SU-DHL-6 (cell line): ENCODE measurements at regions not wholly inside any gene's neighbourhood (a gene's known extent, or its start where the extent isn't known, plus 50 kb on each side); places are given as distances from the start of the nearest gene placed in this dataset.

ENCODE experiments used
- H2AFZ ChIP-seq: fragments of 200-600 bp; sonication (generic); 2 replicates; pipeline ENCODE4 v1.6.1; 2014; ENCODE audit warnings: low read depth, mild to moderate bottlenecking, moderate library complexity, mixed read lengths, antibody characterized with exemption, low read length; ENCODE audit not compliant: severe bottlenecking
- H3F3A ChIP-seq: fragments of 200-600 bp; shearing (Covaris generic); 2 replicates; pipeline ENCODE4 v1.6.0; 2016; ENCODE audit warnings: antibody characterized with exemption, mild to moderate bottlenecking; ENCODE audit not compliant: insufficient read depth
- H3K27ac ChIP-seq: fragments of 200-600 bp; sonication (generic); 2 replicates; pipeline ENCODE4 v1.5.1; 2016; ENCODE audit warnings: low read depth, mild to moderate bottlenecking, low read length, moderate library complexity, mixed read lengths
- H3K27me3 ChIP-seq: fragments of 200-600 bp; sonication (generic), shearing (Covaris generic); 2 replicates; pipeline ENCODE4 v1.6.0; 2014; ENCODE audit warnings: mild to moderate bottlenecking, low read length
- H3K36me3 ChIP-seq: fragments of 200-600 bp; sonication (generic); 2 replicates; pipeline ENCODE4 v1.6.1; 2014; ENCODE audit warnings: mild to moderate bottlenecking, low read length, mixed read lengths
- H3K4me2 ChIP-seq: fragments of 300-600, 200-600 bp; shearing (Covaris generic), sonication (generic); 2 replicates; pipeline ENCODE4 v1.6.0; 2014; ENCODE audit warnings: low read length, low read depth, mild to moderate bottlenecking; ENCODE audit not compliant: poor library complexity, severe bottlenecking
- H3K4me3 ChIP-seq: fragments of 200-600 bp; sonication (generic); 2 replicates; pipeline ENCODE4 v1.5.1; 2014; ENCODE audit warnings: antibody characterized with exemption, low read length, mild to moderate bottlenecking, mixed read lengths; ENCODE audit not compliant: insufficient read depth, poor library complexity, severe bottlenecking
- H3K79me2 ChIP-seq: fragments of 200-600 bp; sonication (generic); 2 replicates; pipeline ENCODE4 v1.6.1; 2014; ENCODE audit warnings: mild to moderate bottlenecking, low read length, moderate library complexity; ENCODE audit not compliant: insufficient read depth
- H3K9ac ChIP-seq: fragments of 200-600 bp; sonication (generic); 2 replicates; pipeline ENCODE4 v1.7.0; 2014; ENCODE audit warnings: mild to moderate bottlenecking, low read length
- H3K9me2 ChIP-seq: fragments of 200-600 bp; sonication (generic); replicated peaks from 2 replicates; pipeline ENCODE4 v1.6.1; 2014; ENCODE audit warnings: low read length; ENCODE audit not compliant: insufficient read depth
- H3K9me3 ChIP-seq: fragments of 200-600 bp; sonication (generic); 2 replicates; pipeline ENCODE4 v1.6.1; 2014; ENCODE audit warnings: low read length, mixed read lengths; ENCODE audit not compliant: insufficient read depth
- H4K20me1 ChIP-seq: fragments of 200-600 bp; sonication (generic); 2 replicates; pipeline ENCODE4 v1.6.1; 2014; ENCODE audit warnings: low read depth, mild to moderate bottlenecking, antibody characterized with exemption, low read length, moderate library complexity, mixed read lengths
- EZH2phosphoT487 ChIP-seq: fragments of 200-600 bp; sonication (generic), shearing (Covaris generic); conservative IDR thresholded peaks from 2 replicates; pipeline ENCODE4 v1.6.1; 2018; ENCODE audit warnings: mild to moderate bottlenecking, antibody characterized with exemption, low read length, moderate library complexity, mixed read lengths
- TF ChIP-seq, protein P1 (sequence below): fragments of 200-600 bp; sonication (generic); IDR thresholded peaks from one replicate; pipeline ENCODE4 v1.5.1; 2017; ENCODE audit warnings: antibody characterized with exemption, mild to moderate bottlenecking, low read length, moderate library complexity; ENCODE audit not compliant: insufficient read depth, poor library complexity, severe bottlenecking

GRCh38 chr3:74349015-74349414 is 265.4 kb downstream of the CNTN3 start:
- no peak overlapping the region for H2AFZ ChIP-seq
- no peaks in the 10 kb centered on the region for H4K20me1 ChIP-seq
- no peak overlapping the region for H3K9ac ChIP-seq
- H3K4me3 ChIP-seq, result no peak overlapping the region
- H3K4me2 ChIP-seq, result no peak overlapping the region
- no peaks in the 10 kb centered on the region for H3K79me2 ChIP-seq
- no peak overlapping the region for H3K27ac ChIP-seq
- H3K9me3 ChIP-seq, result no peaks in the 10 kb centered on the region
- H3K9me2 ChIP-seq, result no peaks in the 10 kb centered on the region
- TF ChIP-seq, protein P1, sequence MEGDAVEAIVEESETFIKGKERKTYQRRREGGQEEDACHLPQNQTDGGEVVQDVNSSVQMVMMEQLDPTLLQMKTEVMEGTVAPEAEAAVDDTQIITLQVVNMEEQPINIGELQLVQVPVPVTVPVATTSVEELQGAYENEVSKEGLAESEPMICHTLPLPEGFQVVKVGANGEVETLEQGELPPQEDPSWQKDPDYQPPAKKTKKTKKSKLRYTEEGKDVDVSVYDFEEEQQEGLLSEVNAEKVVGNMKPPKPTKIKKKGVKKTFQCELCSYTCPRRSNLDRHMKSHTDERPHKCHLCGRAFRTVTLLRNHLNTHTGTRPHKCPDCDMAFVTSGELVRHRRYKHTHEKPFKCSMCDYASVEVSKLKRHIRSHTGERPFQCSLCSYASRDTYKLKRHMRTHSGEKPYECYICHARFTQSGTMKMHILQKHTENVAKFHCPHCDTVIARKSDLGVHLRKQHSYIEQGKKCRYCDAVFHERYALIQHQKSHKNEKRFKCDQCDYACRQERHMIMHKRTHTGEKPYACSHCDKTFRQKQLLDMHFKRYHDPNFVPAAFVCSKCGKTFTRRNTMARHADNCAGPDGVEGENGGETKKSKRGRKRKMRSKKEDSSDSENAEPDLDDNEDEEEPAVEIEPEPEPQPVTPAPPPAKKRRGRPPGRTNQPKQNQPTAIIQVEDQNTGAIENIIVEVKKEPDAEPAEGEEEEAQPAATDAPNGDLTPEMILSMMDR, result no peak
- no peak for TF ChIP-seq EZH2phosphoT487
- no peaks in the 10 kb centered on the region for H3F3A ChIP-seq
- no peaks in the 10 kb centered on the region for H3K36me3 ChIP-seq
- H3K27me3 ChIP-seq, result no peaks in the 10 kb centered on the region

DNA sequence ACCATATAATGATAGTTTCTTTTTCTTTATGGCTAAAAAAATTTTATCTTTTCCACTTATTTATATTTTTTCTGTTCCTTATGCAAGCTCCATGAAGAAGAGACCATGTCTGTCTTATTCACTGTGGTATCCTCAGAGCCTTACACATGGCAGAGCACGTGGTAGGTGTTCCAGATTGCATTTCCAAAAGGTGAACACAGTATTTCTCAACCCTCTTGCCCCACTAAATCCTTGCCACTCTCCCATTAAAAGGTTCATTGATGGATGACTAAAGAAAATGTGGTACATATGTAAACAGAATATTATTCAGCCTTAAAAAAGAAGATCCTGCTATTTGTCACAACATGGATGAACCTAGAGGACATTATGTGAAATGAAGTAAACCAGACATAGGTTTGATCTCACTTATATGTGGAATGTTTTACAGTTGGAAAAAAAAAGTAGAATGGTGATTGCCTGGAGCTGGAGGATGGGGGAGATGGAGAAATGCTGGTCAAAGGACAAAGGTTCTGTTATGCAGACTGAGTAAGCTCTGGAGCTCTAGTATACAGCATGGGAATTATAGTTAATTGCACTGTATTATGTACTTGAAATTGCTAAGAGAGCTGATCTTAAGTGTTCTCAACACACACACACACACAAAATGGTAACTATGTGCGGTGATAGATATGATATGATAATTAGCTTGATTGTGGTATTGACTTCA is 266.7 kb downstream of the CNTN3 start:
- no peak overlapping the region for H3K4me2 ChIP-seq
- H3K9me3 ChIP-seq, result no peaks in the 10 kb centered on the region
- H3K27ac ChIP-seq, result no peak overlapping the region
- no peaks in the 10 kb centered on the region for H3K79me2 ChIP-seq
- H3K9me2 ChIP-seq, result no peaks in the 10 kb centered on the region
- no peak overlapping the region for H3K4me3 ChIP-seq
- no peak overlapping the region for H2AFZ ChIP-seq
- TF ChIP-seq, protein P1, result no peak
- no peak for TF ChIP-seq EZH2phosphoT487
- H3K36me3 ChIP-seq, result no peaks in the 10 kb centered on the region
- no peaks in the 10 kb centered on the region for H4K20me1 ChIP-seq
- H3K27me3 ChIP-seq, result no peaks in the 10 kb centered on the region
- no peaks in the 10 kb centered on the region for H3F3A ChIP-seq
- H3K9ac ChIP-seq, result no peak overlapping the region

GRCh38 chr3:74346896-74347295 is 267.6 kb downstream of the CNTN3 start:
- TF ChIP-seq, protein P1, result no peak
- no peak for TF ChIP-seq EZH2phosphoT487
- Histone ChIP-seq H3K27me3 (no peaks in the 10 kb centered on the region), H3F3A (no peaks in the 10 kb centered on the region), H2AFZ (no peak overlapping the region), H3K9me3 (no peaks in the 10 kb centered on the region), H4K20me1 (no peaks in the 10 kb centered on the region), H3K4me2 (no peak overlapping the region), H3K4me3 (no peak overlapping the region), H3K9ac (no peak overlapping the region), H3K9me2 (no peaks in the 10 kb centered on the region), H3K36me3 (no peaks in the 10 kb centered on the region), H3K27ac (no peak overlapping the region), H3K79me2 (no peaks in the 10 kb centered on the region)
